GM10266 (cell line): ENCODE measurements at regions not wholly inside any gene's neighbourhood (a gene's known extent, or its start where the extent isn't known, plus 50 kb on each side); places are given as distances from the start of the nearest gene placed in this dataset.

ENCODE experiments used
- DNase-seq: peaks from one replicate; pipeline ENCODE4 v3.0.0; 2012; ENCODE audit errors: extremely low spot score
- TF ChIP-seq, protein P1 (sequence below): IDR thresholded peaks from 2 replicates; pipeline ENCODE4 v1.5.1; 2012; ENCODE audit warnings: mild to moderate bottlenecking, low read depth; ENCODE audit not compliant: control insufficient read depth, insufficient read depth; ENCODE audit errors: missing control alignments

DNA sequence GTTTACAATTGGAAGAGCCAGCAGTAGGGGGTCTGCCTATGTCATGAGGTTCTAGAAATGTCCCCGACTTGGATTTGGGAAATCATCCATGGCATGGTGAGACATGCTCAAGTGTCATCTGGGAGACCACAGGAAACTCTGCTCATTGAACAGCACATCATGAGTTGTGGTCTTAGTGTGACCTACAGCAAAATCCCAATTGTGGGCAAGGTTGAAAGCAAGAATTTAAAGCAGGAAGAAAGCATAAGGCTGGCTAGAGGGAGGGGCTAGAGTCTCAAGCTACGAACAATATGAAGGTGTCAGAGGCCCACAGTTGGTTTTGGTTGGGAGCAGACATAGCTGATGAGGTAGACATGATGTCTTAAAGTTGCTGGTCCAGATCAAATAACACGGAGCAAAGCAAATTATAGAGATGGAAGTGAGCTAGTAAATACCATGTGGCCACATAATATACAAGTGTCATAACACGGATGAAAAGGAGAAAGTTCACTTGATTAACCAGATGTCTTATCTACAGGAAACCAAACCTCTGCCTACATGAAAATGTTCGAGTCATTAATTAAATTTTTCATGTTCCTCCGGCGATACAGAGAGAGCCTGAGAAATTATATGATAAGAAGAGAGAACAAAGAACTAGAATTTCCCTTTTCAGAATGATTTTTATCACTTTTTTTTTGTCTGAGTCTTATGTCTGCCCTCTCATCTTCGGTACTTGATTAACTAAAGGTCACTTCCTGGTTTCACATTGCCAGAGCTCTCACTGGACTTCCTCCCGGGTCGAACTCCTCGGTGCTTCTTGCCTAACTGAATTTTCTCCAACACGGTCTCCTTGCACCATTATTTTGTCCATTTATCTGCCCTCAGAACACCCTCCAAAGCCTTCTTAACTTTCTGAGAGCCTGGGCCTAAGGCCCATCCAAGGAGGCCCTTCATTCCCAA, 67.5 kb upstream of the DUSP10 start:
- DNase-seq, result no peak
- TF ChIP-seq, protein P1, sequence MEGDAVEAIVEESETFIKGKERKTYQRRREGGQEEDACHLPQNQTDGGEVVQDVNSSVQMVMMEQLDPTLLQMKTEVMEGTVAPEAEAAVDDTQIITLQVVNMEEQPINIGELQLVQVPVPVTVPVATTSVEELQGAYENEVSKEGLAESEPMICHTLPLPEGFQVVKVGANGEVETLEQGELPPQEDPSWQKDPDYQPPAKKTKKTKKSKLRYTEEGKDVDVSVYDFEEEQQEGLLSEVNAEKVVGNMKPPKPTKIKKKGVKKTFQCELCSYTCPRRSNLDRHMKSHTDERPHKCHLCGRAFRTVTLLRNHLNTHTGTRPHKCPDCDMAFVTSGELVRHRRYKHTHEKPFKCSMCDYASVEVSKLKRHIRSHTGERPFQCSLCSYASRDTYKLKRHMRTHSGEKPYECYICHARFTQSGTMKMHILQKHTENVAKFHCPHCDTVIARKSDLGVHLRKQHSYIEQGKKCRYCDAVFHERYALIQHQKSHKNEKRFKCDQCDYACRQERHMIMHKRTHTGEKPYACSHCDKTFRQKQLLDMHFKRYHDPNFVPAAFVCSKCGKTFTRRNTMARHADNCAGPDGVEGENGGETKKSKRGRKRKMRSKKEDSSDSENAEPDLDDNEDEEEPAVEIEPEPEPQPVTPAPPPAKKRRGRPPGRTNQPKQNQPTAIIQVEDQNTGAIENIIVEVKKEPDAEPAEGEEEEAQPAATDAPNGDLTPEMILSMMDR, result no peak

DNA sequence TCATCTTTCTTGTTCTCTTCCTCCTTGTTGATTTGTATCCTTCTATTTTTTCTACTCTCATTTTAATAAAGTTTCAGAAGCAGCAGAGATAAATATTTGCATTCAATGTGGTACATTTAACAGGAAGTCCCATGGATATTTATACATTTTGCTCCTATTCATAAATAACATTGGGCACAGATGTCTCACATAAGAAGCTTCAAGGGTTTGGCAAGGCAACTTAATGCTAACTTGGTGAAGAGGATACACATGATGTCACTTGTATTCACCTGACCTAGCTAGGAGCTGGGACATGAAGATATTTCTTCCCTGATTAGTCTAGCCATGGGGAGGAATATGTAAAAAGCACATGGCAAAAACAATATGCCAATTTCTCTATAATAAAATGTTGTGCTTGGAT, 65.1 kb upstream of the DUSP10 start:
- TF ChIP-seq, protein P1, result no peak
- no peak for DNase-seq

GRCh38 chr1:221806236-221806635, 64.3 kb upstream of the DUSP10 start:
- no peak for DNase-seq
- TF ChIP-seq, protein P1, result no peak

GRCh38 chr1:221805121-221805520, 63.2 kb upstream of the DUSP10 start:
- no peak for DNase-seq
- TF ChIP-seq, protein P1, result no peak

DNA sequence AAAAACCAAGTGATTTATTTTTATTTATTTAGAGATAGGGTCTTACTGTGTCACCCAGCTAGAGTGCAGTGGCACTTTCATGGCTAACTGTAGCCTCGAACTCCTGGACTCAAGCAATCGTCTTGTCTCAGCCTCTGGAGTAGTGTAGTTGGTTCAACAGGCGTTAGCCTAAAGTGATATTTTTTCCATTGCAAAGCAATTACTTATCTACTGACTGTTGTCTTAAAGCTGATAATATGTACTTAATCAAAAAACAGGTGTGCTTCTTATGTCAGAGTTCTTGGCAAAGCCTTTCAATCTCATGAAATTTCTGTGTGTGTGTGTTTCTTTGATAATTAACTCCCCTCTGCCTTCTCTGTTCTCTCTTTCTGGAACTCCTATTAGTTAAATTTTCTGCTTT, 62.4 kb upstream of the DUSP10 start:
- DNase-seq, result no peak
- TF ChIP-seq, protein P1, result no peak

GRCh38 chr1:221801773-221802516, 60.1 kb upstream of the DUSP10 start:
- TF ChIP-seq, protein P1, result no peak

DNA sequence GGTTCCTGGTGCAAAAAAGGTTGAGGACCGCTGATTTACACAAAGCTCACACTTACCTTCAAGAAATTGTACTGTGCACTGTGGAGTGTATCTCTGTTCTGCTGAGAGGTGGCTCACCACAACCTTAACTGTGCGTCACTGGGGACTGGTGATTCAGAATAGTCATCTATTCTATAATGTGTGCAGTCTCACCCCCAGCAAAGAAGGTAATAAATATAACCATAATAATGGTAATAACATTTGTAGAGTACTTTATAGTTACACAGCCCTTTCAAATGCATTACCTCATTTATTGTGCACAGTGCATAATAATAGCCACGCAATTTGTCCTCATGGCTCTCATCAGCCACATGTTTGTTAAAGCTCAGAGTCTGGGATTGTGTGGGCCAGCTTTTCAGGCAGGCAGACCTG, 59.4 kb upstream of the DUSP10 start:
- TF ChIP-seq, protein P1, result no peak
- DNase-seq, result no peak

More at GRCh38 chr1:221801773-221802516, 60.1 kb upstream of the DUSP10 start:
- no peak for DNase-seq
